ENCODE measurements at regions not wholly inside any gene's neighbourhood (a gene's known extent, or its start where the extent isn't known, plus 50 kb on each side); places are given as distances from the start of the nearest gene placed in this dataset.

GRCh38 chr3:72257738-72258137 is 472.8 kb upstream of the PROK2 start:
- no peak for DNase-seq (ENCODE audit: low spot score)

GRCh38 chr3:72257203-72257602 is 472.3 kb upstream of the PROK2 start:
- DNase-seq (ENCODE audit: low spot score) = no peak

- no peak for DNase-seq (ENCODE audit: low spot score)
Observed at GRCh38 chr3:72256716-72257115, 471.8 kb upstream of the PROK2 start.

GRCh38 chr3:72255791-72256559 is 471.0 kb upstream of the PROK2 start:
- no peak for DNase-seq (ENCODE audit: low spot score)

- no peak for DNase-seq (ENCODE audit: low spot score)
Observed at GRCh38 chr3:72255191-72255590, 470.2 kb upstream of the PROK2 start.

GRCh38 chr3:72254483-72254882 is 469.5 kb upstream of the PROK2 start:
- DNase-seq (ENCODE audit: low spot score) = no peak

GRCh38 chr3:72250725-72251124 is 465.8 kb upstream of the PROK2 start:
- DNase-seq (ENCODE audit: low spot score) = no peak

- DNase-seq (ENCODE audit: low spot score) = no peak
Observed at GRCh38 chr3:72248869-72249268, 463.9 kb upstream of the PROK2 start.

GRCh38 chr3:72248389-72248761 is 463.4 kb upstream of the PROK2 start:
- no peak for DNase-seq (ENCODE audit: low spot score)

- no peak for DNase-seq (ENCODE audit: low spot score)
Observed at GRCh38 chr3:72247645-72248388, 462.9 kb upstream of the PROK2 start.

GRCh38 chr3:72247126-72247525 is 462.2 kb upstream of the PROK2 start:
- DNase-seq (ENCODE audit: low spot score) = no peak

GRCh38 chr3:72246685-72247084 is 461.7 kb upstream of the PROK2 start:
- DNase-seq (ENCODE audit: low spot score) = no peak

GRCh38 chr3:72245183-72245811 is 460.3 kb upstream of the PROK2 start:
- DNase-seq (ENCODE audit: low spot score) = no peak

- DNase-seq (ENCODE audit: low spot score) = no peak
Observed at GRCh38 chr3:72244396-72244795, 459.4 kb upstream of the PROK2 start.

GRCh38 chr3:72242326-72242725 is 457.4 kb upstream of the PROK2 start:
- DNase-seq (ENCODE audit: low spot score) = no peak

GRCh38 chr3:72241525-72241924 is 456.6 kb upstream of the PROK2 start:
- DNase-seq (ENCODE audit: low spot score) = no peak

- DNase-seq (ENCODE audit: low spot score) = no peak
Observed at GRCh38 chr3:72240531-72240930, 455.6 kb upstream of the PROK2 start.

- no peak for DNase-seq (ENCODE audit: low spot score)
Observed at GRCh38 chr3:72238801-72239200, 453.9 kb upstream of the PROK2 start.

GRCh38 chr3:72238010-72238691 is 453.2 kb upstream of the PROK2 start:
- DNase-seq (ENCODE audit: low spot score) = no peak

- DNase-seq (ENCODE audit: low spot score) = no peak
Observed at GRCh38 chr3:72237679-72238009, 452.7 kb upstream of the PROK2 start.

- no peak for DNase-seq (ENCODE audit: low spot score)
Observed at GRCh38 chr3:72234391-72234790, 449.4 kb upstream of the PROK2 start.

GRCh38 chr3:72233571-72233970 is 448.6 kb upstream of the PROK2 start:
- no peak for DNase-seq (ENCODE audit: low spot score)

- no peak for DNase-seq (ENCODE audit: low spot score)
Observed at GRCh38 chr3:72232777-72233176, 447.8 kb upstream of the PROK2 start.

Data from HuH-7.5 (cell line).